ENCODE measurements at regions not wholly inside any gene's neighbourhood (a gene's known extent, or its start where the extent isn't known, plus 50 kb on each side); places are given as distances from the start of the nearest gene placed in this dataset.
A peak's percentile ranks its signal among the peaks of the same experiment; 100 is the strongest.
"Not testable (repeated sequence)": the region's sequence is repeated elsewhere in the genome, so short reads cannot be mapped to it uniquely, and the experiment has no call there.

DNA sequence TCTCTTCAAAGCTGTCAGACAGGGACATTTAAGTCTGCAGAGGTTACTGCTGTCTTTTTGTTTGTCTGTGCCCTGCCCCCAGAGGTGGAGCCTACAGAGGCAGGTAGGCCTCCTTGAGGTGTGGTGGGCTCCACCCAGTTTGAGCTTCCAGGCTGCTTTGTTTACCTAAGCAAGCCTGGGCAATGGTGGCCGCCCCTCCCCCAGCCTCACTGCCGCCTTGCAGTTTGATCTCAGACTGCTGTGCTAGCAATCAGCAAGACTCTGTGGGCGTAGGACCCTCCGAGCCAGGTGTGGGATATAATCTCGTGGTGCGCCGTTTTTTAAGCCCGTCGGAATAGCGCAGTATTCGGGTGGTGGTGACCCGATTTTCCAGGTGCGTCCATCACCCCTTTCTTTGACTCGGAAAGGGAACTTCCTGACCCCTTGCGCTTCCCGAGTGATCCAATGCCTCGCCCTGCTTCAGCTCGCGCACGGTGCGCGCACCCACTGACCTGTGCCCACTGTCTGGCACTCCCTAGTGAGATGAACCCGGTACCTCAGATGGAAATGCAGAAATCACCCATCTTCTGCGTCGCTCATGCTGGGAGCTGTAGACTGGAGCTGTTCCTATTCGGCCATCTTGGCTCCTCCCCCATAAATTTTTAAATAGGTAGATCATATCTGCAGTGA is 785.1 kb downstream of the TDRD15 start:
- DNase-seq, result not testable (repeated sequence)

GRCh38 chr2:21910832-21911507 is 787.2 kb downstream of the TDRD15 start:
- no peak for DNase-seq

GRCh38 chr2:21912405-21912804 is 788.6 kb downstream of the TDRD15 start:
- DNase-seq, result no peak

DNA sequence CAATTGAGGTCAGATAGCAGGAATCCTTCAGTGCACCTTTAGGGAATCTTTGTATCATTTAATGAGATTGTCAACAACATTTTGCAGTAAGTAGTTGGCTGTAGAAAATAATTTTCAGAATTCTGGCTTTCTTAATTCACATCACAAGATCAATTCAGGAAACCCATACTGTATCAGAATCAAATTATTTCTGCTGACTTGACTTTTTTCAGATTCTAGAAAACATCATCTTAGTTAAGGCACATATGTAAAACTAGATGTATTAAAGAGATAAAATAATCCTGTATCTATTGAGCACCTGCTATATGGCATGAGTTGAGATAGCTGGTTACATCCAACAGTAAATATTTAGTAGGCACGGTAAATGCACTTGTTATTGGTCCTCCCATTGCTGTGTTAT is 791.4 kb downstream of the TDRD15 start:
- no peak for DNase-seq

DNA sequence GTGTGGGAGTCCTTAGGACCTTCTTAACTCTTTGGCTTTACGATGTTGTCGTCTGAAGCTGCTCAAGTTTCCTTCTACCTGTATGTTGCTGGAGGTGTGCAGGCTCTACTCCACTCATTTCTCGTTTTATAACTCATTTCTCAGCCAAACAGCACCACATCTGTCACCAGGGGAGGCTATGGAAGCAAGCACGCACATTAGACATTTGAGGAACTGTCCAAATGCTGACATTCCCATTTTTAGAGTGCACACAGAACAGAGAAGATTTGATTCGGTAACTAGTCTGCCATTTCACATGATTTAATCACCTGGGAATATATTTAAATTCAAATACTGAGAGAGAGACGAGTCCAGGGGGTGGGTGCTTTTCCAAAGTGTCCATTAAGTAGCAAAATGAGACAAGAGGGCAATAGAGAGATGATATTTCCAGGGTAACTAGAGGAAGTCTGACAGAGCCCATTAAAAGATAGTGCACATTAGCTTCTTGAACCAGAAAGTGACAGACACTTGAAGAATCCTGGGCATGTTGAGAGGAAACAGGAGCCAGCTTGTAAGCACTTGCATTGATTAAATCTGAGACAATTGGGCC is 793.3 kb downstream of the TDRD15 start:
- no peak for DNase-seq

DNA sequence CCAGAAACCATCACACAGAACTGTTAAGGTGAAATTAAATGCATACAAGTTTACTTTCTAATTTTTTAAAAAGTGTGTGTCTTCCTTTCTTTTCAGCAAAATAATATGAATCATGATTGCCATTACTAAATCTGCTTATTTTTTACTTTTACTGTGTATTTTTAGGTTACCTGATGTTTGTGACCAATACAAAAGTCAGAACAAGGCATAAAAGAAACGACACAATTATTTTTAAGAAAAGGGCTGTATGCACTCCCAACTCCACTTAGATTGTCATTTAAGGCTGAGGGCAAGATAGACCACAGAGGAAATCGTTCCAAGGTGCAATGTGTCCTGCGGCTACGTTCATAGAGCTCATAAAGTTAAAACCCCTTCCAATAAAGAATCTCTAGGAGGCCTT is 797.0 kb downstream of the TDRD15 start:
- no peak for DNase-seq

DNA sequence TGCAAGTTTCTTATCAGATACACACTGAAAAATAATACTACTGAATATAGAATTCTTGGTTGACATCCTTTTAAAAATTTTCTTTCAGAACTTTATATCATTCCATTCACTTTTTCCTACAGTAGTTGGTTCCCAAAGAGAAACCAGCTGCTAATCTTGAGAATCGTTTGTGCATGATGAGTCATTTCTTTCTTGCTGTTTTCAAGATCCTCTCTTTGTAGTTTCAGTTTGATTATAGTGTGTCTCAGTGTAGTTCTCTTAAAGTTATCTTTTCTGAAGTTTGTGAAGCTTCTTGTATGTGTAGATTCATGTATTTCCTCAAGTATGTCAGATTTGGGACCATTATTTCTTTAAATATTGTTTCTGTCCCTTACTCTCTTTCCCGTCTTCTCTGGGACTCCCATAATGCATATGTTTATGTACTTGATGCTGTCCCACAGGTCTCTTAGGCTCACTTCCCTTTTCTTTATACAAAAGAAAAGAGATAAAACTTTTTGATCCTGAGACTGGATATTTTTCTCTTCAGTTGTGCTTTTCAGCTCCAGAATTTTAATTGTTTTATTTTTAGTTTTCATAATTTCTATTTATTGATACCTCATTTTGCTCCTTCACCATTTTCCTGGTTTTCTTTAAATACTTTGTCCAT is 801.0 kb downstream of the TDRD15 start:
- peak; percentile 74 for DNase-seq

DNA sequence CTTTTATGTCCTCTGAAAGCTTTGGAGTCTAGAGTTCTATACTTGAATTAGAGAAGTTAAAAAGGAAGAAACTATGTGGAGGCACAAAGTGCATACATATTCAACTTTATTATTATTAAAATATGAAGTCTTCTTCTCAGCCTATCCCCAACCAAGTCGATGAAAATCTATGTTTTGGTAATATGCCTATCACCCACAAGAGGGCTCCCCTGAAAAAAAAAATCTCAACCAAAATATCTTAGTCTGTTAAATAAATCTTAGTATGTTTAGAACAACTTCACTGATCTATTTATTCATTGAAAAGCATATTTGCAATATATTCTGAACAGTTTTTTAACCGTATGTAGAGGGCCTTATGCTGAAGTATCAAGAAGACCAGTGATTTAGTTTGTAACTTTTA is 804.5 kb downstream of the TDRD15 start:
- DNase-seq, result no peak

DNA sequence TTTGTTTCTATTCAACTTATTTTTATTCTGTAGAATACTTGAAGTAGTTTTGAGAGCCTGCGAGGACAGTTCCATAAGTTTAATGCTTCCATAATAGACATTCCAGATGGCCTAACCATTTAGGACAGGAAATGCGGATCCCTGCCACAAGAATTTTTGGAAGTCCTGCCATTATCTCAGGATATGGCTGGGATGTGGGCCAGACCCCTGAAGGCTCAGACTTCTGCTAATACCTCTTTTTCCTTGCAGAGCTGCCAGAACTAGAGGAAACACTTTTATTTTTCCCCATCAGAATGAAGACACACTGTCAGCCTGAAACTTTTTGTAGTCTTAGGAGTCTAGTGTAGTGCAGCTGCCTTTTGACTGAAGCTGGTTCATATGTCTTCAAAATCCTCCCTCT is 806.5 kb downstream of the TDRD15 start:
- no peak for DNase-seq

GRCh38 chr2:21939967-21940366 is 816.2 kb downstream of the TDRD15 start:
- no peak for DNase-seq

- DNase-seq, result no peak
Measured at GRCh38 chr2:21944536-21944935, 820.8 kb downstream of the TDRD15 start.

DNA sequence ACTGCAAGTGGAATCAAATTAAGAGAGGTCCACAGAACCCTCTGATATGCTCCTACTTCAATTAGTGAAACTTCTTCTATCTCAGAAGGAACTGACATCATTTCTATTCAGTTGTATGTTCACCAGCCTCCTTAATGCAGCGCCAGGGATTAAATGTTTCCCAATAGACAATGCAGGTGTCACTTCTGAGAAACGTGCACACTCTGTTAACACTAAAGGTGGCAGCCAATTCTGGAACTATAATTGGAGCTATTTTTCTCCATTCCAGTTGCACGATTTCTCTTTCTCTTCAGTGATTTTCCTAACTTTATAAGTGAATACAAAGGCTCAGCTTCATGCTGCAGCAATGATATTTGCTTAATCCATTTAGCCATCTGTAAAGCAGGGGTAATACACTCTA is 821.9 kb downstream of the TDRD15 start:
- DNase-seq, result no peak

- no peak for DNase-seq
Measured at GRCh38 chr2:21947046-21947445, 823.3 kb downstream of the TDRD15 start.

DNA sequence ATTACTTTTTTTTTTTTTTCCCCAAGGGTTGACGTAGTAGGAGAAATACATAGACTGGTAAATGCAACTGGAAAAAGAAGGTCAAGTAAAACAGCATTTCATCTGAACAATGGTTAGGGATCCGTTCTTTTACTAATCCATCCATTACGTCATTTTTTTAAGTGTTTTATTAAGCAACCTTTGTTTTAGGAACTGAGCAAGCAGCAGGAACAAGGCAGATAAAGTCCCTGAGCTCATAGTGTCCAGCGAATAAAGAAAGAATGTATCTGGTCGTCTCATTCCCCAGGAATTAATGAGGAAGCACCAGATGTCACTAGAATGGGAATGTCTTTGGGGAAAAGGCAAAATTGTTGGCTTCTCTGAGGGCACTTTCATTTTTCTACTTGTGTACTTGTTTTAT is 842.4 kb downstream of the TDRD15 start:
- DNase-seq, result no peak

GRCh38 chr2:21970971-21971370 is 847.2 kb downstream of the TDRD15 start:
- no peak for DNase-seq

GRCh38 chr2:21972586-21972985 is 848.8 kb downstream of the TDRD15 start:
- DNase-seq, result no peak

DNA sequence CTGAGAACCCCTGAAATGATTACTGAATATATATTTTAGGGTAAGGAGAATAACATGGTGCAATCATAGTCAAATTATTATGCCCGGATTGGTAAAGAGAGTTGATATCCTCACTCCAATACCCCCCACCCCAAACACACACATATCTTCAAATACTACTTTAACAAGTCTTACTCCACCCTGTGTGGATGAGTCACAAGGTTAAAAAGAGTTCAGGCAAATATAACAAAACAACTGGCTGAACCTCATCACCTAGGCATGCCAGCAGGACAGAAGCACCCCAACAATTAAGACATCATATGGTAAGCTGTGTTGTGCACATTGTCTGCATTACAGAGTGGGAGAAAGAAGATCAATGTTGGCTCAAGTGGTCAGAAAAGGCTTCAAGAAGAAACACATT is 857.4 kb downstream of the TDRD15 start:
- no peak for DNase-seq

GRCh38 chr2:21993002-21993401 is 869.2 kb downstream of the TDRD15 start:
- DNase-seq, result no peak

DNA sequence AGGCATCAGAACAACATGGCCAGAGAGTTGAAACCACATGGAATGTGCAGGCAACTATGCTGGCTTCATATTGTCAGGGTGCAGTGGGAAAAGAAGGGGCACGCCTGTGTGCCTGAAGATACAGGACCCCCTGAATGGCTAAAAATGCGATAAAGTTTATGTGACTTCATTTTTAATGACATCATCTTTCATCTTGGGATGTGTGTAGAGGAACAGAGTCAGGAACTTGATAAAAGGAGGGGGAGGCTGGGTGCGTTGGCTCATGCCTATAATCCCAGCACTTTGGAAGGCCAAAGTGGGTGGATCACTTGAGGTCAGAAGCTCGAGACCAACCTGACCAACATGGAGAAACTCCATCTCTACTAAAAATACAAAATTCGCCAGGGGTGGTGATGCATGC is 872.6 kb downstream of the TDRD15 start:
- no peak for DNase-seq

- DNase-seq, result no peak
Measured at GRCh38 chr2:21999522-21999921, 875.8 kb downstream of the TDRD15 start.

- no peak for DNase-seq
Measured at GRCh38 chr2:22002066-22002465, 878.3 kb downstream of the TDRD15 start.

DNA sequence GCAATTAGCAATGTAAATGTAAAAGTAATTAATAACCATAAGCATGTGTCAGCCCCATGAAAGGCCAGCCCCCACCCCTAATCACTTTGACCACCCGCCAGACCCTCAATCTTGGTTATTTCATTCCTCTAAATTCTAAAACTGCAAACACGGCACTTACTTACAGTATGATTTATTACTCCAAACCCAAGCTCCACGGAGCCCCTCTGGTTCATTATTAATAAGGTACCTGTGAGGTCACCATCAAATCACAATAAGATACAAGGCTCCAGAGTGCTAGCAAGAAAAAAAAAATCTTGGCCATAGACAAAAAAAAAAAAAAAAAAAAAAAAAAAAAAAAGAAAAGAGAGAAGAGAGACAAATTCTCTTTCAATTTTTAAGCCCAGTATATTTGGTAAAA is 879.5 kb downstream of the TDRD15 start:
- no peak for DNase-seq

- no peak for DNase-seq
Measured at GRCh38 chr2:22011048-22011447, 887.3 kb downstream of the TDRD15 start.
